ENCODE measurements at regions not wholly inside any gene's neighbourhood (a gene's known extent, or its start where the extent isn't known, plus 50 kb on each side); places are given as distances from the start of the nearest gene placed in this dataset.

DNA sequence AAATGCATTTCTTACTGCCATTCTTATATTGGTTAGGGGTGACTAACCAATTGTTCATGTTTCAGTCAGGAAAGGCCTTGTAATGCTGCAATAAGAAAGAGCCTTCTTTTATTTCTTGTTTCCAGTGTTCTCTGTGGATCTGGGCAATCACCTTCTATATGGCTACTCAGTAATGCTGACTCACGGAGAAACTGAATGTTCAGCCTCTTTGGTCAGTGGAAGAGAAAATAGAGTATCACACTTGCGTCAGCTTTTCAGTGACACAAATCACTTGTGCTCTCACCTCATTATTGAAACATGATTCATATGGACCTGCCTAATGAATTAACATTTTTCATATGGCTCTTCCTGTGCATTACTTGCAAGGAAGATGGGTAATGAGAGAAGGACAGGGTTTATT is 243.9 kb upstream of the POT1 start:
- Histone ChIP-seq H3K4me2 (replicated peaks; ENCODE audit: extremely low read depth, low read length, poor library complexity, severe bottlenecking) (no peak overlapping the region), H3K79me2 (ENCODE audit: insufficient read depth, low read length) (no peaks in the 10 kb centered on the region), H3K4me3 (replicated peaks in 1 of 3; ENCODE audit: low read depth in 2 of 3, low read length in 3 of 3) (no peak overlapping the region), H2AFZ (ENCODE audit: insufficient read depth, low read depth, low read length, poor library complexity, severe bottlenecking) (no peak overlapping the region), H3K4me1 (ENCODE audit: control insufficient read depth in 1 of 2, insufficient read depth in 2 of 2, low read length in 2 of 2) (no peaks in the 10 kb centered on the region), H4K20me1 (ENCODE audit: insufficient read depth, low read length) (no peaks in the 10 kb centered on the region), H3K27ac (ENCODE audit: low read depth in 1 of 2, low read length in 2 of 2) (no peak overlapping the region), H3K27me3 (ENCODE audit: control insufficient read depth in 2 of 2, insufficient read depth in 2 of 2, low read length in 2 of 2) (no peaks in the 10 kb centered on the region), H3K36me3 (replicated peaks in 1 of 2; ENCODE audit: control insufficient read depth in 1 of 2, insufficient read depth in 2 of 2, low read length in 2 of 2) (no peaks in the 10 kb centered on the region), H3K9ac (ENCODE audit: insufficient read depth, low read length, poor library complexity, severe bottlenecking) (no peak overlapping the region), H3K9me3 (replicated peaks in 1 of 2; ENCODE audit: control insufficient read depth in 1 of 2, insufficient read depth in 1 of 2, low read length in 2 of 2) (no peaks in the 10 kb centered on the region)
- TF ChIP-seq, protein P1, sequence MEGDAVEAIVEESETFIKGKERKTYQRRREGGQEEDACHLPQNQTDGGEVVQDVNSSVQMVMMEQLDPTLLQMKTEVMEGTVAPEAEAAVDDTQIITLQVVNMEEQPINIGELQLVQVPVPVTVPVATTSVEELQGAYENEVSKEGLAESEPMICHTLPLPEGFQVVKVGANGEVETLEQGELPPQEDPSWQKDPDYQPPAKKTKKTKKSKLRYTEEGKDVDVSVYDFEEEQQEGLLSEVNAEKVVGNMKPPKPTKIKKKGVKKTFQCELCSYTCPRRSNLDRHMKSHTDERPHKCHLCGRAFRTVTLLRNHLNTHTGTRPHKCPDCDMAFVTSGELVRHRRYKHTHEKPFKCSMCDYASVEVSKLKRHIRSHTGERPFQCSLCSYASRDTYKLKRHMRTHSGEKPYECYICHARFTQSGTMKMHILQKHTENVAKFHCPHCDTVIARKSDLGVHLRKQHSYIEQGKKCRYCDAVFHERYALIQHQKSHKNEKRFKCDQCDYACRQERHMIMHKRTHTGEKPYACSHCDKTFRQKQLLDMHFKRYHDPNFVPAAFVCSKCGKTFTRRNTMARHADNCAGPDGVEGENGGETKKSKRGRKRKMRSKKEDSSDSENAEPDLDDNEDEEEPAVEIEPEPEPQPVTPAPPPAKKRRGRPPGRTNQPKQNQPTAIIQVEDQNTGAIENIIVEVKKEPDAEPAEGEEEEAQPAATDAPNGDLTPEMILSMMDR (IDR thresholded peaks at IDR 0.05): no peak
- intact Hi-C loops (cut with micrococcal nuclease): no loop called here
- H3K27ac Mint-ChIP-seq: no peak overlapping the region
- no peaks in the 10 kb centered on the region for H3K36me3 Mint-ChIP-seq
- no peak for DNase-seq
- peaks cover 0 to 8% (median 4%) of the 10 kb centered on the region in 7 donors for H3K9me3 Mint-ChIP-seq
- no peaks in the 10 kb centered on the region for H3K4me1 Mint-ChIP-seq
- H3K4me3 Mint-ChIP-seq: no peak overlapping the region
- H3K27me3 Mint-ChIP-seq (ENCODE audit: low read depth in 3 of 3): no peaks in the 10 kb centered on the region
- WGBS (ENCODE audit: insufficient coverage): 100% methylated on average over 1 of the region's 2 CpGs

DNA sequence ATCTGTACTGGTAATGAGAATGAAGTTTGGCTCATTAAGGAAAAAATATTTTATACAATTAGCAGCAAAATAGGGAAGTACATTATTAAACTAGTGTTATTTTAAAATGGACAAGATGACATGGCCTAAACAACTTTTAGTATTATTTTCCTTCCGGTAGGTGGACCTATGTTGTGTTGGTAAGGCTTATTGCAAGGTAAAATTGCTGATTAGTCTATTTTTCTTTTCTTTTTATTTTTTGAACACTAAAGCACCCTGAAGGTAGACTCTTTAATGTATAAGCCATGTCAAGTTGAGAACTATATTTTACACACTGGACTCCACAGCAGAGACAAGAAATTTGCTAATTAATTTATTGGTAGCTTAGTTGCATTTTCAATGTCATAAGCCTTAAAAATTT is 239.5 kb upstream of the POT1 start:
- H3K27ac ChIP-seq (ENCODE audit: low read depth in 1 of 2, low read length in 2 of 2): no peak overlapping the region
- no peaks in the 10 kb centered on the region for H4K20me1 ChIP-seq (ENCODE audit: insufficient read depth, low read length)
- no peak overlapping the region for H3K4me3 Mint-ChIP-seq
- no peaks in the 10 kb centered on the region for H3K9me3 ChIP-seq (replicated peaks in 1 of 2; ENCODE audit: control insufficient read depth in 1 of 2, insufficient read depth in 1 of 2, low read length in 2 of 2)
- H3K27me3 Mint-ChIP-seq (ENCODE audit: low read depth in 3 of 3): no peaks in the 10 kb centered on the region
- DNase-seq: no peak
- H3K27me3 ChIP-seq (ENCODE audit: control insufficient read depth in 2 of 2, insufficient read depth in 2 of 2, low read length in 2 of 2): no peaks in the 10 kb centered on the region
- no peak overlapping the region for H3K27ac Mint-ChIP-seq
- no CpG with 5 or more reads among the region's 1 CpG for WGBS (ENCODE audit: insufficient coverage)
- no peak overlapping the region for H3K9ac ChIP-seq (ENCODE audit: insufficient read depth, low read length, poor library complexity, severe bottlenecking)
- H3K36me3 ChIP-seq (replicated peaks in 1 of 2; ENCODE audit: control insufficient read depth in 1 of 2, insufficient read depth in 2 of 2, low read length in 2 of 2): no peaks in the 10 kb centered on the region
- TF ChIP-seq, protein P1 (IDR thresholded peaks at IDR 0.05): no peak
- intact Hi-C loops (cut with micrococcal nuclease): no loop called here
- no peaks in the 10 kb centered on the region for H3K36me3 Mint-ChIP-seq
- no peaks in the 10 kb centered on the region for H3K4me1 Mint-ChIP-seq
- no peaks in the 10 kb centered on the region for H3K4me1 ChIP-seq (ENCODE audit: control insufficient read depth in 1 of 2, insufficient read depth in 2 of 2, low read length in 2 of 2)
- H2AFZ ChIP-seq (ENCODE audit: insufficient read depth, low read depth, low read length, poor library complexity, severe bottlenecking): no peak overlapping the region
- H3K79me2 ChIP-seq (ENCODE audit: insufficient read depth, low read length): no peaks in the 10 kb centered on the region
- peaks cover 0 to 5% (median 4%) of the 10 kb centered on the region in 7 donors for H3K9me3 Mint-ChIP-seq
- H3K4me3 ChIP-seq (replicated peaks in 1 of 3; ENCODE audit: low read depth in 2 of 3, low read length in 3 of 3): no peak overlapping the region
- H3K4me2 ChIP-seq (replicated peaks; ENCODE audit: extremely low read depth, low read length, poor library complexity, severe bottlenecking): no peak overlapping the region

Data from CD14-positive monocyte (primary cell).